ENCODE measurements at regions not wholly inside any gene's neighbourhood (a gene's known extent, or its start where the extent isn't known, plus 50 kb on each side); places are given as distances from the start of the nearest gene placed in this dataset.

DNA sequence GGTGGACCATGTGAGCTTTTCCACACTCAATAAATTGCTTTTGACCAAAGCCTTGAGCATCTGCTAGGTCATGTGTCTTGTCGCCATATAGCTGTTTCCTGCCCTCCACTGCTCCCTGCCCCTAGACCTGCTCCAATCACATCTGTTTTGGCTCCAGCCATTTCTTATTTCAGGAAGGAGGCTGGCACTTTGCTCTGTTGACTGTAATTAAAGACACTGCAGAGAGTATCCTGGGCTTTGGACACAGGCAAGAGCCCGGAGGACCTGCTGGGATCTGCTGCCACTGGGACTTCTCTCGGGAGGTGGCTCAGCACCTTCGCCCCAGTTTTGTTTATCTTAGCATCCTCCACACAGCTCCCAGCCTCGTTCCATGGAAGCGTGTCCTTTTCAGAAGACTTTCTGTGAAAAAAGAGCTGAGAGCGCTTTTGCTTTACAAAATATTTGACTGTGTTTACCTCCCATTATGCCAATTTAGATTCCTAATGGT is 153.2 kb downstream of the MED10 start:
- Histone ChIP-seq H3K27me3 (ENCODE audit: control insufficient read depth, extremely low read depth, insufficient read depth, low read length) (no peaks in the 10 kb centered on the region), H3K79me2 (ENCODE audit: control insufficient read depth, insufficient read depth, low read length) (no peaks in the 10 kb centered on the region), H3K4me1 (ENCODE audit: control insufficient read depth, extremely low read depth, insufficient read depth, low read length) (no peaks in the 10 kb centered on the region), H4K20me1 (ENCODE audit: control insufficient read depth, extremely low read depth, insufficient read depth, low read length) (no peaks in the 10 kb centered on the region), H3K9me1 (ENCODE audit: control insufficient read depth, extremely low read depth, insufficient read depth, low read length) (no peaks in the 10 kb centered on the region), H3K27ac (ENCODE audit: control insufficient read depth, insufficient read depth, low read length) (no peak overlapping the region), H3K4me3 (ENCODE audit: control insufficient read depth in 2 of 3, extremely low read depth in 1 of 3, insufficient read depth in 2 of 3, low read depth in 1 of 3, low read length in 3 of 3) (no peak overlapping the region), H3K4me2 (ENCODE audit: control insufficient read depth, extremely low read depth, insufficient read depth, low read depth, low read length) (no peak overlapping the region), H3K9ac (ENCODE audit: control insufficient read depth, extremely low read depth, insufficient read depth, low read length) (no peak overlapping the region), H2AFZ (ENCODE audit: control insufficient read depth, low read length) (no peak overlapping the region), H3K9me3 (ENCODE audit: control insufficient read depth, low read depth, low read length) (no peaks in the 10 kb centered on the region), H3K36me3 (ENCODE audit: control insufficient read depth in 2 of 2, extremely low read depth in 1 of 2, insufficient read depth in 2 of 2, low read length in 2 of 2) (no peaks in the 10 kb centered on the region)
- dilution Hi-C loops (cut with MboI; ENCODE audit: extremely low pct_ligation_motif_present, low sequenced_read_pairs): no loop called here
- DNase-seq (ENCODE audit: low read depth, low spot score) (no peak), FAIRE-seq (no peak)
- no peak for TF ChIP-seq EZH2 (IDR thresholded peaks at IDR 0.05; ENCODE audit: low read length)
- TF ChIP-seq, protein P1, sequence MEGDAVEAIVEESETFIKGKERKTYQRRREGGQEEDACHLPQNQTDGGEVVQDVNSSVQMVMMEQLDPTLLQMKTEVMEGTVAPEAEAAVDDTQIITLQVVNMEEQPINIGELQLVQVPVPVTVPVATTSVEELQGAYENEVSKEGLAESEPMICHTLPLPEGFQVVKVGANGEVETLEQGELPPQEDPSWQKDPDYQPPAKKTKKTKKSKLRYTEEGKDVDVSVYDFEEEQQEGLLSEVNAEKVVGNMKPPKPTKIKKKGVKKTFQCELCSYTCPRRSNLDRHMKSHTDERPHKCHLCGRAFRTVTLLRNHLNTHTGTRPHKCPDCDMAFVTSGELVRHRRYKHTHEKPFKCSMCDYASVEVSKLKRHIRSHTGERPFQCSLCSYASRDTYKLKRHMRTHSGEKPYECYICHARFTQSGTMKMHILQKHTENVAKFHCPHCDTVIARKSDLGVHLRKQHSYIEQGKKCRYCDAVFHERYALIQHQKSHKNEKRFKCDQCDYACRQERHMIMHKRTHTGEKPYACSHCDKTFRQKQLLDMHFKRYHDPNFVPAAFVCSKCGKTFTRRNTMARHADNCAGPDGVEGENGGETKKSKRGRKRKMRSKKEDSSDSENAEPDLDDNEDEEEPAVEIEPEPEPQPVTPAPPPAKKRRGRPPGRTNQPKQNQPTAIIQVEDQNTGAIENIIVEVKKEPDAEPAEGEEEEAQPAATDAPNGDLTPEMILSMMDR (optimal IDR thresholded peaks at IDR 0.05 in 1 of 3, IDR thresholded peaks at IDR 0.05 in 1 of 3, conservative IDR thresholded peaks at IDR 0.05 in 1 of 3; ENCODE audit: extremely low read depth in 1 of 3, insufficient read depth in 2 of 3, low read length in 3 of 3): no peak

DNA sequence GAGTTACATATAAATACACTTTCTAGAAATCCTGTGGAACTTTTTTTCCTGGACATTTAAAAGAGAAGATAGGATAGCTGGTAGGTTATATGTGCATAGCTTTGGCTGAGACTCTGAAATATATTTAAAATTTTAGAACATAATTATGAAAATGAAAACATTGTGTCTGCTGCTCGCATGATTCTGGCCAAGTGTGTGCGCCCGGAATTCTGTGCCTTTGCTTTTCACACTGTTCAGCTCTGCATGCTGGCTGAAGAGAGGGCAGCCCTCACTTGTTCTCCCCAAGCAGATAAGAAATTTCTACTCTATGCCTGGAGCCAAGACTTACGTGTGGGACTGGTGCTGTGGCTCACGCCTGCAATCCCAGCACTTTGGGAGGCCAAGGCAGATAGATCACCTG is 153.9 kb downstream of the MED10 start:
- no peak for DNase-seq (ENCODE audit: low read depth, low spot score)
- Histone ChIP-seq H3K36me3 (ENCODE audit: control insufficient read depth in 2 of 2, extremely low read depth in 1 of 2, insufficient read depth in 2 of 2, low read length in 2 of 2) (no peaks in the 10 kb centered on the region), H2AFZ (ENCODE audit: control insufficient read depth, low read length) (no peak overlapping the region), H3K9me3 (ENCODE audit: control insufficient read depth, low read depth, low read length) (no peaks in the 10 kb centered on the region), H3K4me3 (ENCODE audit: control insufficient read depth in 2 of 3, extremely low read depth in 1 of 3, insufficient read depth in 2 of 3, low read depth in 1 of 3, low read length in 3 of 3) (no peak overlapping the region), H3K4me2 (ENCODE audit: control insufficient read depth, extremely low read depth, insufficient read depth, low read depth, low read length) (no peak overlapping the region), H3K9ac (ENCODE audit: control insufficient read depth, extremely low read depth, insufficient read depth, low read length) (no peak overlapping the region), H3K27me3 (ENCODE audit: control insufficient read depth, extremely low read depth, insufficient read depth, low read length) (no peaks in the 10 kb centered on the region), H3K9me1 (ENCODE audit: control insufficient read depth, extremely low read depth, insufficient read depth, low read length) (no peaks in the 10 kb centered on the region), H3K79me2 (ENCODE audit: control insufficient read depth, insufficient read depth, low read length) (no peaks in the 10 kb centered on the region), H3K4me1 (ENCODE audit: control insufficient read depth, extremely low read depth, insufficient read depth, low read length) (no peaks in the 10 kb centered on the region), H3K27ac (ENCODE audit: control insufficient read depth, insufficient read depth, low read length) (no peak overlapping the region), H4K20me1 (ENCODE audit: control insufficient read depth, extremely low read depth, insufficient read depth, low read length) (no peaks in the 10 kb centered on the region)
- TF ChIP-seq, protein P1 (optimal IDR thresholded peaks at IDR 0.05 in 1 of 3, IDR thresholded peaks at IDR 0.05 in 1 of 3, conservative IDR thresholded peaks at IDR 0.05 in 1 of 3; ENCODE audit: extremely low read depth in 1 of 3, insufficient read depth in 2 of 3, low read length in 3 of 3): no peak
- TF ChIP-seq EZH2 (IDR thresholded peaks at IDR 0.05; ENCODE audit: low read length): no peak
- no peak for FAIRE-seq
- dilution Hi-C loops (cut with MboI; ENCODE audit: extremely low pct_ligation_motif_present, low sequenced_read_pairs): no loop called here

All from keratinocyte (primary cell).